ENCODE measurements at regions not wholly inside any gene's neighbourhood (a gene's known extent, or its start where the extent isn't known, plus 50 kb on each side); places are given as distances from the start of the nearest gene placed in this dataset.

- no peak for TF ChIP-seq YY1 (IDR thresholded peaks at IDR 0.05; ENCODE audit: insufficient read depth, insufficient read length)
- TF ChIP-seq ZNF274 (IDR thresholded peaks at IDR 0.05; ENCODE audit: low read depth, low read length): no peak
- no peak for TF ChIP-seq SUZ12 (IDR thresholded peaks at IDR 0.05; ENCODE audit: extremely low read depth, insufficient read depth, insufficient read length)
Observed at GRCh38 chr16:17018585-17018939, 452.2 kb downstream of the XYLT1 start.
